WTC11 (cell line): ENCODE measurements at regions not wholly inside any gene's neighbourhood (a gene's known extent, or its start where the extent isn't known, plus 50 kb on each side); places are given as distances from the start of the nearest gene placed in this dataset.
A peak's percentile ranks its signal among the peaks of the same experiment; 100 is the strongest.

ENCODE experiments used
- ATAC-seq: fragments of 200-7000 bp; cut with Tn5 transposase; 2 replicates; pipeline ENCODE4 v1.10.0; 2021; ENCODE audit warnings: mild to moderate bottlenecking, moderate library complexity
- CTCF ChIA-PET: fragments of 300-600 bp; sonication (Branson Sonifier 250); formaldehyde crosslinking; loops from one replicate; lab custom pipeline; 2021; ENCODE audit warnings: antibody characterized with exemption; lab: Charles Lee
- POLR2A ChIA-PET: fragments of 350-600 bp; sonication (Branson Sonifier 250); formaldehyde crosslinking; loops from one replicate; lab custom pipeline; 2021; ENCODE audit warnings: antibody characterized with exemption; lab: Charles Lee
- DNase-seq: peaks from one replicate; pipeline ENCODE4 v3.0.0; 2021; ENCODE audit warnings: low spot score
- H3K27ac Mint-ChIP-seq: 2 replicates; pipeline ENCODE4 v1.8.0; 2021; ENCODE audit warnings: mixed read lengths
- H3K27me3 Mint-ChIP-seq: 2 replicates; pipeline ENCODE4 v1.8.0; 2021; ENCODE audit warnings: low read depth, mild to moderate bottlenecking, moderate library complexity, mixed read lengths
- H3K36me3 Mint-ChIP-seq: 2 replicates; pipeline ENCODE4 v1.8.0; 2021; ENCODE audit warnings: mixed read lengths
- H3K4me1 Mint-ChIP-seq: 2 replicates; pipeline ENCODE4 v1.8.0; 2022; ENCODE audit warnings: mixed read lengths
- H3K4me3 Mint-ChIP-seq: 2 replicates; pipeline ENCODE4 v1.8.0; 2021; ENCODE audit warnings: mild to moderate bottlenecking, moderate library complexity, mixed read lengths
- H3K9me3 Mint-ChIP-seq: 2 replicates; pipeline ENCODE4 v1.8.0; 2021; ENCODE audit warnings: mixed read lengths
- ELF4 ChIP-seq: sonication (generic); formaldehyde crosslinking; IDR thresholded peaks from 2 replicates; pipeline ENCODE4 v1.8.1; 2022; ENCODE audit warnings: low read depth, mild to moderate bottlenecking, moderate library complexity, missing genetic modification reagents
- EMX1 ChIP-seq: fragments of 250-450 bp; sonication (Bioruptor Pico); IDR thresholded peaks from 2 replicates; pipeline ENCODE4 v1.8.0; 2021; ENCODE audit warnings: mild to moderate bottlenecking
- GTF2I ChIP-seq: fragments of 250-450 bp; sonication (Bioruptor Pico); conservative IDR thresholded peaks from 2 replicates; pipeline ENCODE4 v1.4.0; 2021; ENCODE audit warnings: mild to moderate bottlenecking
- HMGA2 ChIP-seq: fragments of 250-450 bp; sonication (Bioruptor Pico); IDR thresholded peaks from 2 replicates; pipeline ENCODE4 v1.4.0; 2021; ENCODE audit warnings: mild to moderate bottlenecking, moderate library complexity
- IRF2 ChIP-seq: sonication (generic); formaldehyde crosslinking; IDR thresholded peaks from 2 replicates; pipeline ENCODE4 v1.8.0; 2022; ENCODE audit warnings: low read depth, missing genetic modification reagents, borderline replicate concordance
- PREB ChIP-seq: sonication (generic); formaldehyde crosslinking; IDR thresholded peaks from 2 replicates; pipeline ENCODE4 v1.8.1; 2022; ENCODE audit warnings: mild to moderate bottlenecking, missing genetic modification reagents, moderate library complexity, borderline replicate concordance
- SOX15 ChIP-seq: fragments of 250-450 bp; sonication (Bioruptor Pico); IDR thresholded peaks from 2 replicates; pipeline ENCODE4 v1.9.0; 2021; ENCODE audit warnings: mild to moderate bottlenecking
- TEAD4 ChIP-seq: sonication (generic); formaldehyde crosslinking; IDR thresholded peaks from 2 replicates; pipeline ENCODE4 v1.8.0; 2022; ENCODE audit warnings: mild to moderate bottlenecking, missing genetic modification reagents
- ZNF121 ChIP-seq: sonication (generic); formaldehyde crosslinking; IDR thresholded peaks from 2 replicates; pipeline ENCODE4 v1.8.0; 2023; ENCODE audit warnings: missing genetic modification reagents
- ZNF219 ChIP-seq: sonication (generic); formaldehyde crosslinking; IDR thresholded peaks from 2 replicates; pipeline ENCODE4 v1.8.0; 2023; ENCODE audit warnings: missing genetic modification reagents, mild to moderate bottlenecking, borderline replicate concordance
- TF ChIP-seq, protein P1 (sequence below): fragments of 250-450 bp; sonication (Bioruptor Pico); IDR thresholded peaks from 2 replicates; pipeline ENCODE4 v1.8.0; 2021; ENCODE audit warnings: mild to moderate bottlenecking
- TF ChIP-seq, protein P2 (sequence below): sonication (generic); formaldehyde crosslinking; IDR thresholded peaks from 2 replicates; pipeline ENCODE4 v1.8.1; 2023; ENCODE audit warnings: mild to moderate bottlenecking, moderate library complexity, missing genetic modification reagents

DNA sequence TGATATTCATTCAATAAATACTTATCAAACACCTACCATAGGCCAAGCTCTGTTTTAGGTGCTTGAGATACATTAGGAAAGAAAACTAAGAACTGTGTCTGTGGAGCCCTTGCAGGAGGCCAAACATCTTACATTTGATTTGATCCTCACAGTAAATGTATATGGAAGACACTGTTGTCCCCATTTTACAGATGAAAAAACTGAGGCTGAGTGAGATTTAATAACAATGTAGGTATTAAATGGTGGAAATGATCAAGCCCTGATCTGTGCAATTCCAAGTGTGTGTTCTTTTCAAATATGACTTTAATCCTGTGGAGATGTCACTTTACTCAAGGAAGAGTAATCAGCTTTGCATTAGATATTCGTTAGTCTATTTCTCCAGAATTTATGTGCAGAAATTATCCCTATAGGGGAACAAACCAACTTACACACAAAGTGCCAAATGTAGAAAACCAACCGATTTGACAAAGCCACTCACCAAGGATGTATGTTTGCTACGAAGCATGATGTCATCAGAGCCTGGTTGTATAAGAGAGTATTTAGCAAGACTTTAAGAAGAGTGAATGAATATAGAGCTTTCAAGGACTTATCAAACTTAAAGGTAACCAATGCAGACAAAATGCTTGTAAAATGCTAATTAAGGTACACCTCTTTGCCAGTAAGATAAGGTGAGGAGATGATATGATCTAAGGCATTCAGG lies 153.9 kb upstream of the NFIB start:
- DNase-seq (no peak), ATAC-seq (no peak)
- POLR2A ChIA-PET = no interaction called here
- no peaks in the 10 kb centered on the region for H3K36me3 Mint-ChIP-seq
- no peaks in the 10 kb centered on the region; the same call in 1 of the 2 replicates for H3K27me3 Mint-ChIP-seq
- H3K4me1 Mint-ChIP-seq = peaks cover 22% of the 10 kb centered on the region
- TF ChIP-seq SOX15 (CRISPR knock-in tag) = no peak
- no peak for TF ChIP-seq GTF2I (CRISPR knock-in tag)
- H3K27ac Mint-ChIP-seq = no peak overlapping the region
- CTCF ChIA-PET = interaction anchor here (1.2 to 2.7 kb wide), 4 partner anchors 25 to 185 kb away, joined by 3 to 15 read pairs (median 6); no protein-coding TSS in a partner anchor
- H3K9me3 Mint-ChIP-seq = no peaks in the 10 kb centered on the region
- no peak overlapping the region for H3K4me3 Mint-ChIP-seq

DNA sequence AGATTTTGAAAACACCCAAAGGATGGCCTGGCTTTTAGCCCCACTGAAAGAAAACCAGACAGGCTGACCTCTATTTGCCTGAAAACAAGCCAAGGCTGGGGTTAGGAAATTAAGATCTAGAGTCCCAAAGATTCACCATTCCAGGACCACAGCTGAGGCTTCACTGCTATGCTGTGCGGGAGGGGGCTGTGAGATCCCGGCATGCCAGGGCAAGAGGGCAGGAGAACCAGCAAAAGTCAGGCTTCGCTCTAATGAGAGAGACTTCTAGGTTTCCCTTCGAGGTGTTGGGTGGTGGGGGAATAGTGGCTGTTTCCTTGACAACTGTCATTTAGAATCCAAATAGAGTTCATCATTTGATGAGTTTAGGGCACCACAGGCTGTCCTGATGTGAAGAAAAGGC lies 152.9 kb upstream of the NFIB start:
- Mint-ChIP-seq H3K36me3 (no peaks in the 10 kb centered on the region), H3K27me3 (no peaks in the 10 kb centered on the region; the same call in 1 of the 2 replicates), H3K9me3 (no peaks in the 10 kb centered on the region)
- POLR2A ChIA-PET = no interaction called here
- peak; percentile 17 for DNase-seq
- TF ChIP-seq EMX1 (CRISPR knock-in tag) = peak; percentile 56; the same call in 1 of the 2 replicates
- TF ChIP-seq, protein P1, sequence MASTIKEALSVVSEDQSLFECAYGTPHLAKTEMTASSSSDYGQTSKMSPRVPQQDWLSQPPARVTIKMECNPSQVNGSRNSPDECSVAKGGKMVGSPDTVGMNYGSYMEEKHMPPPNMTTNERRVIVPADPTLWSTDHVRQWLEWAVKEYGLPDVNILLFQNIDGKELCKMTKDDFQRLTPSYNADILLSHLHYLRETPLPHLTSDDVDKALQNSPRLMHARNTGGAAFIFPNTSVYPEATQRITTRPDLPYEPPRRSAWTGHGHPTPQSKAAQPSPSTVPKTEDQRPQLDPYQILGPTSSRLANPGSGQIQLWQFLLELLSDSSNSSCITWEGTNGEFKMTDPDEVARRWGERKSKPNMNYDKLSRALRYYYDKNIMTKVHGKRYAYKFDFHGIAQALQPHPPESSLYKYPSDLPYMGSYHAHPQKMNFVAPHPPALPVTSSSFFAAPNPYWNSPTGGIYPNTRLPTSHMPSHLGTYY (CRISPR knock-in tag) = no peak
- TF ChIP-seq, all 79 proteins: peak for 1
- H3K4me3 Mint-ChIP-seq = no peak overlapping the region
- ATAC-seq = peak; percentile 56
- CTCF ChIA-PET = interaction anchor here (1.2 to 2.7 kb wide), 10 partner anchors 24 to 303 kb away, joined by 3 to 26 read pairs (median 10); no protein-coding TSS in a partner anchor
- H3K4me1 Mint-ChIP-seq = peaks cover 22% of the 10 kb centered on the region
- H3K27ac Mint-ChIP-seq = no peak overlapping the region

DNA sequence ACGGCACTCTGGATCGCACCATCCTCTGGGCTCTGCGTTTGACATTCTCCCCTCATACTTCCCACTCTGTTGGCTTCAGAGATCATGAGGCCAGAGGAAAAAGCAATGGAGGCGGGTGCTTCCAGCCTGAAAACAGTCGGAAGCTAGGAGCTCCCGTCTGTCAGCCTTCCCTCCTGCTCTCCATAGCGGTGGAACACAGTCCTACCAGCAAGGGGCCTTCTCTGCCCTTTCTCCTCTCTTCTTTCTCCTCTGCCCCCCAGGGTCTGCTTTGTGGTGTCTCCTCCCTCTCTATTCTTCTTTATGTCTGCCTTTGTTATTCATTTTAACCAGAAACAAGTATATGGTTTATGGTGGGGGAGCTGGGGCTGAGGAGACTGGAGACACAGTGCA lies 152.5 kb upstream of the NFIB start:
- POLR2A ChIA-PET = interaction anchor here (1.1 kb wide), 1 partner anchor 81 kb away, joined by 3 read pairs; no protein-coding TSS in a partner anchor
- peak; percentile 12 for DNase-seq
- no peaks in the 10 kb centered on the region for H3K9me3 Mint-ChIP-seq
- TF ChIP-seq ZNF219 (CRISPR knock-in tag) (no peak), ELF4 (CRISPR knock-in tag) (no peak), TEAD4 (CRISPR knock-in tag) (no peak)
- TF ChIP-seq, protein P2, sequence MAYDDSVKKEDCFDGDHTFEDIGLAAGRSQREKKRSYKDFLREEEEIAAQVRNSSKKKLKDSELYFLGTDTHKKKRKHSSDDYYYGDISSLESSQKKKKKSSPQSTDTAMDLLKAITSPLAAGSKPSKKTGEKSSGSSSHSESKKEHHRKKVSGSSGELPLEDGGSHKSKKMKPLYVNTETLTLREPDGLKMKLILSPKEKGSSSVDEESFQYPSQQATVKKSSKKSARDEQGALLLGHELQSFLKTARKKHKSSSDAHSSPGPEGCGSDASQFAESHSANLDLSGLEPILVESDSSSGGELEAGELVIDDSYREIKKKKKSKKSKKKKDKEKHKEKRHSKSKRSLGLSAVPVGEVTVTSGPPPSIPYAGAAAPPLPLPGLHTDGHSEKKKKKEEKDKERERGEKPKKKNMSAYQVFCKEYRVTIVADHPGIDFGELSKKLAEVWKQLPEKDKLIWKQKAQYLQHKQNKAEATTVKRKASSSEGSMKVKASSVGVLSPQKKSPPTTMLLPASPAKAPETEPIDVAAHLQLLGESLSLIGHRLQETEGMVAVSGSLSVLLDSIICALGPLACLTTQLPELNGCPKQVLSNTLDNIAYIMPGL (CRISPR knock-in tag) = no peak
- TF ChIP-seq, all 79 proteins: peak for 0
- peak; percentile 81 for ATAC-seq
- CTCF ChIA-PET = interaction anchor here (0.6 to 2.7 kb wide), 15 partner anchors 24 to 303 kb away, joined by 3 to 26 read pairs (median 9); no protein-coding TSS in a partner anchor
- Mint-ChIP-seq H3K27me3 (no peaks in the 10 kb centered on the region; the same call in 1 of the 2 replicates), H3K4me1 (peaks cover 22% of the 10 kb centered on the region), H3K27ac (no peak overlapping the region), H3K4me3 (no peak overlapping the region), H3K36me3 (no peaks in the 10 kb centered on the region)

DNA sequence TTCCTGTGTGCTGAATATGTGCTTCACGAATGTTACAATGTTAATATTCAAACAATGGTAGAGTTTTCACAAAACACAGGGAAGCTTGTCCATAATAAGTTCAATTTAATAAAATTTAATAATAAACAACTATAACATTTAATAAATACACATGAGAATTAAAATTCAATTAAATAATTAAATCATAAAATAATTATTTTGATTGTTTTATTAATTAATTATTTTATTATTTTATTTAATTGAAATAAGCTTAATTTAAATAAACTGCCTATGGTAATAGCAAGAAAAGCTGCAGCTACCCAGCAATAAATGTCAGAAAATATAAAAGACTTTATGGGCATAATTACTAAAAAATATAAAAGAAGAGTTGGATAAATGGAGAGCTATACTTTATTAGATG lies 149.0 kb upstream of the NFIB start:
- CTCF ChIA-PET = interaction anchor here (0.9 to 2.0 kb wide), 2 partner anchors 21 to 190 kb away, joined by 4 to 7 read pairs; no protein-coding TSS in a partner anchor
- TF ChIP-seq IRF2 (CRISPR knock-in tag) (no peak), ZNF121 (CRISPR knock-in tag) (no peak), HMGA2 (CRISPR knock-in tag) (peak; percentile 99), PREB (CRISPR knock-in tag) (no peak)
- TF ChIP-seq, all 79 proteins: peak for 1
- no peak for ATAC-seq

More for the DNA sequence above, 149.0 kb upstream of the NFIB start:
- Mint-ChIP-seq H3K27me3 (no peaks in the 10 kb centered on the region), H3K9me3 (no peaks in the 10 kb centered on the region), H3K4me1 (peaks cover 22% of the 10 kb centered on the region), H3K36me3 (no peaks in the 10 kb centered on the region), H3K27ac (no peak overlapping the region), H3K4me3 (no peak overlapping the region)
- POLR2A ChIA-PET = no interaction called here
- DNase-seq = no peak
